ENCODE measurements at regions not wholly inside any gene's neighbourhood (a gene's known extent, or its start where the extent isn't known, plus 50 kb on each side); places are given as distances from the start of the nearest gene placed in this dataset.
"Not testable (repeated sequence)": the region's sequence is repeated elsewhere in the genome, so short reads cannot be mapped to it uniquely, and the experiment has no call there.

- not testable (repeated sequence) for TF ChIP-seq CTCF (conservative IDR thresholded peaks at IDR 0.05); ZFX (IDR thresholded peaks at IDR 0.05)
Measured at GRCh38 chr3:166975796-166976195, 404.3 kb downstream of the ZBBX start.

Data from C4-2B (cell line).